Stomach (tissue), 4 donors: ENCODE measurements at regions not wholly inside any gene's neighbourhood (a gene's known extent, or its start where the extent isn't known, plus 50 kb on each side); places are given as distances from the start of the nearest gene placed in this dataset.

Experiments
- CTCF ChIP-seq, 7 experiments: fragments of 450-650 bp in 4 of 7; fragments of 200-600 bp in 3 of 7; sonication (generic) in 3 of 7; IDR thresholded peaks; one replicate each; pipeline ENCODE4 v1.5.1; 2016 to 2019; ENCODE audit warnings: antibody characterized with exemption in 7 of 7, control low read depth in 2 of 7, mild to moderate bottlenecking in 1 of 7
- POLR2A ChIP-seq, 4 donors: fragments of 450-650 bp; IDR thresholded peaks; one replicate each; pipeline ENCODE4 v1.6.1; 2016; ENCODE audit warnings: antibody characterized with exemption in 4 of 4, control low read depth in 2 of 4, mild to moderate bottlenecking in 1 of 4, moderate library complexity in 1 of 4

GRCh38 chr15:31217067-31217466 lies 109.6 kb upstream of the KLF13 start:
- TF ChIP-seq CTCF (IDR thresholded peaks at IDR 0.05) (no peak), POLR2A (IDR thresholded peaks at IDR 0.05) (no peak)
